ENCODE measurements at regions not wholly inside any gene's neighbourhood (a gene's known extent, or its start where the extent isn't known, plus 50 kb on each side); places are given as distances from the start of the nearest gene placed in this dataset.

DNA sequence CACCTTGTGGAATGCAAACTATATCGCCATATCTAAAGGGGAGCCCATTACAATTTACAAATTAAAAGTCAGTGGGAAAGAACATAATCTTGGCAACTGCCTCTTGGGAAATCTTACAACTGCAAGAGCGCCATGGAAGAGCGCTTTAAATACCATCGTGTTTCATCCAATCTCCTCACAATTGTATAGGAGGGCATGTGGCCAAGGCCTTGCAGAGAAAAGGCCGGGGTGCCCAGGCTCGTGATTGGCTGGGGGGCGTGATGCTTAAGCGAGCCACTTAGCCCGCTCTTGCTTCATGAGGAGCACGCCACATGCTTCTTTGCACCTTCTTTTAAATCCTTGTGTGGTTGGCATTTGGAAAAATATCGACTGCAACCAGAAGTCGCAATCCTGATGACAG is 69.8 kb upstream of the NFIB start:
- TF ChIP-seq, protein P1, sequence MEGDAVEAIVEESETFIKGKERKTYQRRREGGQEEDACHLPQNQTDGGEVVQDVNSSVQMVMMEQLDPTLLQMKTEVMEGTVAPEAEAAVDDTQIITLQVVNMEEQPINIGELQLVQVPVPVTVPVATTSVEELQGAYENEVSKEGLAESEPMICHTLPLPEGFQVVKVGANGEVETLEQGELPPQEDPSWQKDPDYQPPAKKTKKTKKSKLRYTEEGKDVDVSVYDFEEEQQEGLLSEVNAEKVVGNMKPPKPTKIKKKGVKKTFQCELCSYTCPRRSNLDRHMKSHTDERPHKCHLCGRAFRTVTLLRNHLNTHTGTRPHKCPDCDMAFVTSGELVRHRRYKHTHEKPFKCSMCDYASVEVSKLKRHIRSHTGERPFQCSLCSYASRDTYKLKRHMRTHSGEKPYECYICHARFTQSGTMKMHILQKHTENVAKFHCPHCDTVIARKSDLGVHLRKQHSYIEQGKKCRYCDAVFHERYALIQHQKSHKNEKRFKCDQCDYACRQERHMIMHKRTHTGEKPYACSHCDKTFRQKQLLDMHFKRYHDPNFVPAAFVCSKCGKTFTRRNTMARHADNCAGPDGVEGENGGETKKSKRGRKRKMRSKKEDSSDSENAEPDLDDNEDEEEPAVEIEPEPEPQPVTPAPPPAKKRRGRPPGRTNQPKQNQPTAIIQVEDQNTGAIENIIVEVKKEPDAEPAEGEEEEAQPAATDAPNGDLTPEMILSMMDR (IDR thresholded peaks at IDR 0.05): no peak
- no peak for TF ChIP-seq POLR2A (IDR thresholded peaks at IDR 0.05)

Data from Peyer's patch (tissue), 4 donors.